ENCODE measurements at regions not wholly inside any gene's neighbourhood (a gene's known extent, or its start where the extent isn't known, plus 50 kb on each side); places are given as distances from the start of the nearest gene placed in this dataset.

- H4K91ac ChIP-seq (ENCODE audit: low read depth, low read length, poor library complexity) = no peak overlapping the region
- no peak overlapping the region for H4K8ac ChIP-seq (ENCODE audit: low read depth, low read length)
- no peak overlapping the region for H3K4me3 ChIP-seq (ENCODE audit: low read length in 2 of 2)
- peaks cover 7 to 23% of the 10 kb centered on the region in 2 donors for H3K4me1 ChIP-seq (ENCODE audit: control insufficient read depth in 2 of 2, insufficient read depth in 1 of 2, low read depth in 1 of 2, low read length in 2 of 2)
- peak overlapping the region; percentile 48 for H3K23ac ChIP-seq (ENCODE audit: low read depth, low read length, poor library complexity)
- no CpG with 5 or more reads among the region's 11 CpGs for WGBS, 2 donors (ENCODE audit: extremely low coverage in 2 of 2, insufficient read length in 2 of 2, insufficient replicate concordance in 1 of 2)
- no peak overlapping the region for H2AFZ ChIP-seq (ENCODE audit: low read length)
- H2BK5ac ChIP-seq (ENCODE audit: low read length) = peak overlapping the region; percentile 87
- peak overlapping the region; percentile 99 for H2BK12ac ChIP-seq (ENCODE audit: low read length)
- H3K79me1 ChIP-seq (ENCODE audit: low read depth, low read length) = no peaks in the 10 kb centered on the region
- no peaks in the 10 kb centered on the region for H3K36me3 ChIP-seq (replicated peaks in 1 of 2; ENCODE audit: control insufficient read depth in 2 of 2, insufficient read depth in 2 of 2, low read length in 2 of 2)
- peaks cover 0 to 12% of the 10 kb centered on the region in 2 donors for H3K9me3 ChIP-seq (replicated peaks in 1 of 2; ENCODE audit: control insufficient read depth in 2 of 2, insufficient read depth in 1 of 2, low read depth in 1 of 2, low read length in 2 of 2)
- no peak overlapping the region for H3K9ac ChIP-seq (ENCODE audit: low read depth, low read length, poor library complexity)
- no peaks in the 10 kb centered on the region for H3K27me3 ChIP-seq (ENCODE audit: control insufficient read depth in 3 of 3, insufficient read depth in 3 of 3, low read depth in 1 of 3, low read length in 3 of 3)
- H3K27ac ChIP-seq (replicated peaks; ENCODE audit: low read length) = peak overlapping the region; percentile 90
- no peak for DNase-seq (ENCODE audit: low spot score)
- H2BK120ac ChIP-seq (ENCODE audit: low read depth, low read length) = peak overlapping the region; percentile 21
- no peak overlapping the region for H3K4me2 ChIP-seq (ENCODE audit: insufficient read depth, low read length, poor library complexity, severe bottlenecking)
- H2AK5ac ChIP-seq (ENCODE audit: low read depth, low read length) = peak overlapping the region; percentile 20
- H3K4ac ChIP-seq (ENCODE audit: low read length) = peak overlapping the region; percentile 37
- H3K14ac ChIP-seq (ENCODE audit: low read length) = no peak overlapping the region
- H2BK15ac ChIP-seq (ENCODE audit: low read length) = peak overlapping the region; percentile 81
- H3K18ac ChIP-seq (ENCODE audit: low read length) = peak overlapping the region; percentile 90
Observed at GRCh38 chr15:66882251-66883020, 180.4 kb downstream of the SMAD6 start.

- no CpG with 5 or more reads among the region's 10 CpGs for whole genome bisulfite sequencing, 2 donors (ENCODE audit: extremely low coverage in 2 of 2, insufficient read length in 2 of 2, insufficient replicate concordance in 1 of 2)
- peak overlapping the region; percentile 90 for H3K27ac ChIP-seq (replicated peaks; ENCODE audit: low read length)
Observed at GRCh38 chr15:66883284-66883911, 181.4 kb downstream of the SMAD6 start.

GRCh38 chr15:66884115-66884622 is 181.2 kb upstream of the SMAD3 start:
- Histone ChIP-seq H3K9me3 (replicated peaks in 1 of 2; ENCODE audit: control insufficient read depth in 2 of 2, insufficient read depth in 1 of 2, low read depth in 1 of 2, low read length in 2 of 2) (peaks cover 0 to 12% of the 10 kb centered on the region in 2 donors), H4K8ac (ENCODE audit: low read depth, low read length) (no peak overlapping the region)
- no CpG with 5 or more reads among the region's 8 CpGs for WGBS, 2 donors (ENCODE audit: extremely low coverage in 2 of 2, insufficient read length in 2 of 2, insufficient replicate concordance in 1 of 2)

More at GRCh38 chr15:66883284-66883911, 181.4 kb downstream of the SMAD6 start:
- Histone ChIP-seq H3K36me3 (replicated peaks in 1 of 2; ENCODE audit: control insufficient read depth in 2 of 2, insufficient read depth in 2 of 2, low read length in 2 of 2) (no peaks in the 10 kb centered on the region), H3K9me3 (replicated peaks in 1 of 2; ENCODE audit: control insufficient read depth in 2 of 2, insufficient read depth in 1 of 2, low read depth in 1 of 2, low read length in 2 of 2) (peaks cover 0 to 12% of the 10 kb centered on the region in 2 donors), H3K4ac (ENCODE audit: low read length) (no peak overlapping the region), H3K23ac (ENCODE audit: low read depth, low read length, poor library complexity) (no peak overlapping the region), H3K27me3 (ENCODE audit: control insufficient read depth in 3 of 3, insufficient read depth in 3 of 3, low read depth in 1 of 3, low read length in 3 of 3) (no peaks in the 10 kb centered on the region), H3K4me3 (ENCODE audit: low read length in 2 of 2) (no peak overlapping the region), H3K9ac (ENCODE audit: low read depth, low read length, poor library complexity) (no peak overlapping the region), H4K8ac (ENCODE audit: low read depth, low read length) (no peak overlapping the region), H3K4me2 (ENCODE audit: insufficient read depth, low read length, poor library complexity, severe bottlenecking) (no peak overlapping the region), H2AK5ac (ENCODE audit: low read depth, low read length) (no peak overlapping the region), H4K91ac (ENCODE audit: low read depth, low read length, poor library complexity) (no peak overlapping the region), H3K18ac (ENCODE audit: low read length) (no peak overlapping the region), H2BK12ac (ENCODE audit: low read length) (no peak overlapping the region), H2AFZ (ENCODE audit: low read length) (peak overlapping the region; percentile 75), H3K14ac (ENCODE audit: low read length) (no peak overlapping the region), H3K4me1 (ENCODE audit: control insufficient read depth in 2 of 2, insufficient read depth in 1 of 2, low read depth in 1 of 2, low read length in 2 of 2) (peaks cover 7 to 18% of the 10 kb centered on the region in 2 donors), H3K79me1 (ENCODE audit: low read depth, low read length) (no peaks in the 10 kb centered on the region), H2BK15ac (ENCODE audit: low read length) (no peak overlapping the region), H2BK5ac (ENCODE audit: low read length) (no peak overlapping the region), H2BK120ac (ENCODE audit: low read depth, low read length) (no peak overlapping the region)
- peak; percentile 84 for DNase-seq (ENCODE audit: low spot score)

GRCh38 chr15:66884661-66885237 is 180.7 kb upstream of the SMAD3 start:
- peak overlapping the region; percentile 47 for H2BK5ac ChIP-seq (ENCODE audit: low read length)
- H3K14ac ChIP-seq (ENCODE audit: low read length) = no peak overlapping the region
- H4K91ac ChIP-seq (ENCODE audit: low read depth, low read length, poor library complexity) = peak overlapping the region; percentile 90
- peak overlapping the region; percentile 51 for H3K18ac ChIP-seq (ENCODE audit: low read length)
- H2BK12ac ChIP-seq (ENCODE audit: low read length) = peak overlapping the region; percentile 86
- no peaks in the 10 kb centered on the region for H3K27me3 ChIP-seq (ENCODE audit: control insufficient read depth in 3 of 3, insufficient read depth in 3 of 3, low read depth in 1 of 3, low read length in 3 of 3)
- no peak overlapping the region for H3K4me3 ChIP-seq (ENCODE audit: low read length in 2 of 2)
- peak overlapping the region; percentile 20 for H4K8ac ChIP-seq (ENCODE audit: low read depth, low read length)
- H3K23ac ChIP-seq (ENCODE audit: low read depth, low read length, poor library complexity) = no peak overlapping the region
- peak overlapping the region; percentile 90 for H3K27ac ChIP-seq (replicated peaks; ENCODE audit: low read length)
- H3K4me2 ChIP-seq (ENCODE audit: insufficient read depth, low read length, poor library complexity, severe bottlenecking) = no peak overlapping the region
- H3K9ac ChIP-seq (ENCODE audit: low read depth, low read length, poor library complexity) = no peak overlapping the region
- no peaks in the 10 kb centered on the region for H3K79me1 ChIP-seq (ENCODE audit: low read depth, low read length)
- H2BK15ac ChIP-seq (ENCODE audit: low read length) = peak overlapping the region; percentile 77
- peaks cover 7 to 18% of the 10 kb centered on the region in 2 donors for H3K4me1 ChIP-seq (ENCODE audit: control insufficient read depth in 2 of 2, insufficient read depth in 1 of 2, low read depth in 1 of 2, low read length in 2 of 2)
- H2AFZ ChIP-seq (ENCODE audit: low read length) = no peak overlapping the region
- peak overlapping the region; percentile 90 for H2AK5ac ChIP-seq (ENCODE audit: low read depth, low read length)
- H3K4ac ChIP-seq (ENCODE audit: low read length) = peak overlapping the region; percentile 30
- H2BK120ac ChIP-seq (ENCODE audit: low read depth, low read length) = no peak overlapping the region
- no peaks in the 10 kb centered on the region for H3K36me3 ChIP-seq (replicated peaks in 1 of 2; ENCODE audit: control insufficient read depth in 2 of 2, insufficient read depth in 2 of 2, low read length in 2 of 2)
- no CpG with 5 or more reads among the region's 8 CpGs for WGBS, 2 donors (ENCODE audit: extremely low coverage in 2 of 2, insufficient read length in 2 of 2, insufficient replicate concordance in 1 of 2)
- H3K9me3 ChIP-seq (replicated peaks in 1 of 2; ENCODE audit: control insufficient read depth in 2 of 2, insufficient read depth in 1 of 2, low read depth in 1 of 2, low read length in 2 of 2) = peaks cover 0 to 12% of the 10 kb centered on the region in 2 donors
- no peak for DNase-seq (ENCODE audit: low spot score)

More at GRCh38 chr15:66884115-66884622, 181.2 kb upstream of the SMAD3 start:
- H3K36me3 ChIP-seq (replicated peaks in 1 of 2; ENCODE audit: control insufficient read depth in 2 of 2, insufficient read depth in 2 of 2, low read length in 2 of 2) = no peaks in the 10 kb centered on the region
- H2BK12ac ChIP-seq (ENCODE audit: low read length) = no peak overlapping the region
- H2BK5ac ChIP-seq (ENCODE audit: low read length) = no peak overlapping the region
- DNase-seq (ENCODE audit: low spot score) = no peak
- H4K91ac ChIP-seq (ENCODE audit: low read depth, low read length, poor library complexity) = no peak overlapping the region
- no peak overlapping the region for H2AK5ac ChIP-seq (ENCODE audit: low read depth, low read length)
- H3K79me1 ChIP-seq (ENCODE audit: low read depth, low read length) = no peaks in the 10 kb centered on the region
- H3K4ac ChIP-seq (ENCODE audit: low read length) = no peak overlapping the region
- no peak overlapping the region for H3K23ac ChIP-seq (ENCODE audit: low read depth, low read length, poor library complexity)
- peaks cover 7 to 18% of the 10 kb centered on the region in 2 donors for H3K4me1 ChIP-seq (ENCODE audit: control insufficient read depth in 2 of 2, insufficient read depth in 1 of 2, low read depth in 1 of 2, low read length in 2 of 2)
- H2BK120ac ChIP-seq (ENCODE audit: low read depth, low read length) = no peak overlapping the region
- H2BK15ac ChIP-seq (ENCODE audit: low read length) = no peak overlapping the region
- H3K27ac ChIP-seq (replicated peaks; ENCODE audit: low read length) = peak overlapping the region; percentile 90
- no peaks in the 10 kb centered on the region for H3K27me3 ChIP-seq (ENCODE audit: control insufficient read depth in 3 of 3, insufficient read depth in 3 of 3, low read depth in 1 of 3, low read length in 3 of 3)
- peak overlapping the region; percentile 75 for H2AFZ ChIP-seq (ENCODE audit: low read length)
- H3K9ac ChIP-seq (ENCODE audit: low read depth, low read length, poor library complexity) = no peak overlapping the region
- no peak overlapping the region for H3K18ac ChIP-seq (ENCODE audit: low read length)
- no peak overlapping the region for H3K14ac ChIP-seq (ENCODE audit: low read length)
- H3K4me3 ChIP-seq (ENCODE audit: low read length in 2 of 2) = no peak overlapping the region
- H3K4me2 ChIP-seq (ENCODE audit: insufficient read depth, low read length, poor library complexity, severe bottlenecking) = no peak overlapping the region
